ENCODE measurements at regions not wholly inside any gene's neighbourhood (a gene's known extent, or its start where the extent isn't known, plus 50 kb on each side); places are given as distances from the start of the nearest gene placed in this dataset.

GRCh38 chr4:30855232-30855631, 135.1 kb downstream of the PCDH7 start:
- TF ChIP-seq CTCF (IDR thresholded peaks at IDR 0.05 in 2 of 3, conservative IDR thresholded peaks at IDR 0.05 in 1 of 3; ENCODE audit: borderline replicate concordance in 1 of 3, insufficient read depth in 1 of 3, low read depth in 2 of 3, low read length in 2 of 3) (no peak), POLR2A (IDR thresholded peaks at IDR 0.05; ENCODE audit: borderline replicate concordance, extremely low read depth, insufficient read depth, insufficient read length) (no peak), TCF7L2 (IDR thresholded peaks at IDR 0.05; ENCODE audit: borderline replicate concordance, extremely low read depth, insufficient read depth, insufficient read length) (peak; percentile 64), ZNF274 (IDR thresholded peaks at IDR 0.05; ENCODE audit: low read depth, low read length) (no peak), ELF1 (IDR thresholded peaks at IDR 0.05; ENCODE audit: borderline replicate concordance, low read depth) (no peak; the same call in 1 of the 2 replicates)

Measured in HCT116 (cell line).